A549 (cell line): ENCODE measurements at regions not wholly inside any gene's neighbourhood (a gene's known extent, or its start where the extent isn't known, plus 50 kb on each side); places are given as distances from the start of the nearest gene placed in this dataset.

ENCODE experiments used
- BHLHE40 ChIP-seq: IDR thresholded peaks from 2 replicates; pipeline ENCODE4 v1.6.1; 2012; ENCODE audit warnings: low read depth, low read length, inconsistent platforms
- EP300 ChIP-seq, 2 experiments: fragments of >200 bp; sonication (Bioruptor Twin); formaldehyde crosslinking; IDR thresholded peaks; 2 replicates in 1 of 2; 3 replicates in 1 of 2; pipeline ENCODE4 v1.6.1; 2016 to 2017
- FOSL2 ChIP-seq, 2 experiments: fragments of 450-650 bp in 1 of 2; fragments of >200 bp in 1 of 2; sonication (Bioruptor Twin) in 1 of 2; formaldehyde crosslinking; IDR thresholded peaks; 2 replicates each; pipeline versions ENCODE4 v1.5.0 to v1.6.1; 2016 to 2020; ENCODE audit warnings: mild to moderate bottlenecking in 1 of 2, moderate library complexity in 1 of 2
- HEYL ChIP-seq: fragments of 250-450 bp; sonication (Bioruptor Pico); IDR thresholded peaks from 2 replicates; pipeline ENCODE4 v1.8.0; 2021; ENCODE audit warnings: mild to moderate bottlenecking, moderate library complexity
- MYC ChIP-seq: IDR thresholded peaks from 2 replicates; pipeline ENCODE4 v1.6.1; 2012; ENCODE audit warnings: mild to moderate bottlenecking, inconsistent platforms, low read length, improper control_type of control experiment, borderline replicate concordance
- NFE2L2 ChIP-seq: fragments of 150-350 bp; conservative IDR thresholded peaks from 2 replicates; pipeline ENCODE4 v1.6.1; 2014; ENCODE audit warnings: low read length
- POLR2A ChIP-seq: IDR thresholded peaks from 2 replicates; pipeline ENCODE4 v1.6.1; 2012; ENCODE audit warnings: mild to moderate bottlenecking, low read length
- POLR2AphosphoS2 ChIP-seq: conservative IDR thresholded peaks from 2 replicates; pipeline ENCODE4 v1.6.1; 2012; ENCODE audit warnings: low read length, improper control_type of control experiment, inconsistent platforms
- RFX5 ChIP-seq: fragments of 450-650 bp; IDR thresholded peaks from 2 replicates; pipeline ENCODE4 v1.7.1; 2014; ENCODE audit warnings: antibody characterized with exemption, mild to moderate bottlenecking, moderate library complexity
- TF ChIP-seq, protein P1 (sequence below): IDR thresholded peaks from 2 replicates; pipeline ENCODE4 v1.6.1; 2012
- TF ChIP-seq, protein P2 (sequence below): fragments of >200 bp; sonication (Bioruptor Twin); formaldehyde crosslinking; IDR thresholded peaks from 3 replicates; pipeline ENCODE4 v1.5.1; 2016
- TF ChIP-seq, protein P3 (sequence below): IDR thresholded peaks from 2 replicates; pipeline ENCODE4 v1.6.1; 2012; ENCODE audit warnings: low read depth, borderline replicate concordance
- TF ChIP-seq, protein P4 (sequence below): fragments of 150-350 bp; IDR thresholded peaks from 2 replicates; pipeline ENCODE4 v1.6.1; 2014; ENCODE audit warnings: low read depth, mild to moderate bottlenecking, low read length
- TF ChIP-seq, protein P5 (sequence below): fragments of 450-650 bp; IDR thresholded peaks from 2 replicates; pipeline ENCODE4 v1.6.1; 2014; ENCODE audit warnings: antibody characterized with exemption

DNA sequence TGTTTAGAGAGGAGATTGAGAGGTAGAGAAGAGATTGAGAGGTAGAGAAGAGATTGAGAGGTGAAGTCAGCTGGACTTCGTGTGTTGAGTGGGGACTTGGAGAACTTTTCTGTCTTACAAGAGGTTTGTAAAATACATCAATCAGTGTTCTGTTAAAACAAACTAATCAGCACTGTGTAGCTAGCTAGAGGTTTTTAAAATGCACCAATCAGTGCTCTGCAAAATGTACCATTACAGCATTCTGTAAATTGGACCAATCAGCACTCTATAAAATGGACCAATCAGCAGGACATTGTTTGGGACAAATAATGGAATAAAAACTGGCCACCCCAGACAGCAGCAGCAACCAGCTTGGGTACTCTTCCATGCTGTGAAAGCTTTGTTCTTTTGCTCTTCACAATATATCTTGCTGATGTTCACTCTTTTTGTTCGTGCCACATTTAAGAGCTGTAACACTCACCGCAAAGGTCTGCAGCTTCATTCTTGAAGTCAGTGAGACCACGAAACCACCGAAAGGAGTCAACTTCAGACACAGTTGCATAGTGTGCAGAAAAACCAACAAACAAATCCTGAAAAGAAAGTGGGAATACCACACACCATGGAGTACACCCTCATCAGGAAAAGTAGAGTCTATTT is 366.9 kb upstream of the HSFY2 start:
- no peak for TF ChIP-seq HEYL (CRISPR knock-in tag)
- TF ChIP-seq POLR2AphosphoS2 = no peak
- TF ChIP-seq FOSL2 (IDR thresholded peaks at IDR 0.05) = no peak
- no peak for TF ChIP-seq FOSL2 (CRISPR knock-in tag; IDR thresholded peaks at IDR 0.05)
- TF ChIP-seq, protein P1, sequence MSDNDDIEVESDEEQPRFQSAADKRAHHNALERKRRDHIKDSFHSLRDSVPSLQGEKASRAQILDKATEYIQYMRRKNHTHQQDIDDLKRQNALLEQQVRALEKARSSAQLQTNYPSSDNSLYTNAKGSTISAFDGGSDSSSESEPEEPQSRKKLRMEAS = no peak
- TF ChIP-seq EP300 (IDR thresholded peaks at IDR 0.05) = no peak
- TF ChIP-seq POLR2A = no peak
- no peak for TF ChIP-seq BHLHE40
- TF ChIP-seq, protein P2, sequence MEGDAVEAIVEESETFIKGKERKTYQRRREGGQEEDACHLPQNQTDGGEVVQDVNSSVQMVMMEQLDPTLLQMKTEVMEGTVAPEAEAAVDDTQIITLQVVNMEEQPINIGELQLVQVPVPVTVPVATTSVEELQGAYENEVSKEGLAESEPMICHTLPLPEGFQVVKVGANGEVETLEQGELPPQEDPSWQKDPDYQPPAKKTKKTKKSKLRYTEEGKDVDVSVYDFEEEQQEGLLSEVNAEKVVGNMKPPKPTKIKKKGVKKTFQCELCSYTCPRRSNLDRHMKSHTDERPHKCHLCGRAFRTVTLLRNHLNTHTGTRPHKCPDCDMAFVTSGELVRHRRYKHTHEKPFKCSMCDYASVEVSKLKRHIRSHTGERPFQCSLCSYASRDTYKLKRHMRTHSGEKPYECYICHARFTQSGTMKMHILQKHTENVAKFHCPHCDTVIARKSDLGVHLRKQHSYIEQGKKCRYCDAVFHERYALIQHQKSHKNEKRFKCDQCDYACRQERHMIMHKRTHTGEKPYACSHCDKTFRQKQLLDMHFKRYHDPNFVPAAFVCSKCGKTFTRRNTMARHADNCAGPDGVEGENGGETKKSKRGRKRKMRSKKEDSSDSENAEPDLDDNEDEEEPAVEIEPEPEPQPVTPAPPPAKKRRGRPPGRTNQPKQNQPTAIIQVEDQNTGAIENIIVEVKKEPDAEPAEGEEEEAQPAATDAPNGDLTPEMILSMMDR = no peak
- TF ChIP-seq NFE2L2 = no peak
- TF ChIP-seq, protein P3, sequence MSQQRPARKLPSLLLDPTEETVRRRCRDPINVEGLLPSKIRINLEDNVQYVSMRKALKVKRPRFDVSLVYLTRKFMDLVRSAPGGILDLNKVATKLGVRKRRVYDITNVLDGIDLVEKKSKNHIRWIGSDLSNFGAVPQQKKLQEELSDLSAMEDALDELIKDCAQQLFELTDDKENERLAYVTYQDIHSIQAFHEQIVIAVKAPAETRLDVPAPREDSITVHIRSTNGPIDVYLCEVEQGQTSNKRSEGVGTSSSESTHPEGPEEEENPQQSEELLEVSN = no peak
- TF ChIP-seq, protein P4, sequence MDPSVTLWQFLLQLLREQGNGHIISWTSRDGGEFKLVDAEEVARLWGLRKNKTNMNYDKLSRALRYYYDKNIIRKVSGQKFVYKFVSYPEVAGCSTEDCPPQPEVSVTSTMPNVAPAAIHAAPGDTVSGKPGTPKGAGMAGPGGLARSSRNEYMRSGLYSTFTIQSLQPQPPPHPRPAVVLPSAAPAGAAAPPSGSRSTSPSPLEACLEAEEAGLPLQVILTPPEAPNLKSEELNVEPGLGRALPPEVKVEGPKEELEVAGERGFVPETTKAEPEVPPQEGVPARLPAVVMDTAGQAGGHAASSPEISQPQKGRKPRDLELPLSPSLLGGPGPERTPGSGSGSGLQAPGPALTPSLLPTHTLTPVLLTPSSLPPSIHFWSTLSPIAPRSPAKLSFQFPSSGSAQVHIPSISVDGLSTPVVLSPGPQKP = no peak
- TF ChIP-seq MYC = no peak
- TF ChIP-seq, protein P5, sequence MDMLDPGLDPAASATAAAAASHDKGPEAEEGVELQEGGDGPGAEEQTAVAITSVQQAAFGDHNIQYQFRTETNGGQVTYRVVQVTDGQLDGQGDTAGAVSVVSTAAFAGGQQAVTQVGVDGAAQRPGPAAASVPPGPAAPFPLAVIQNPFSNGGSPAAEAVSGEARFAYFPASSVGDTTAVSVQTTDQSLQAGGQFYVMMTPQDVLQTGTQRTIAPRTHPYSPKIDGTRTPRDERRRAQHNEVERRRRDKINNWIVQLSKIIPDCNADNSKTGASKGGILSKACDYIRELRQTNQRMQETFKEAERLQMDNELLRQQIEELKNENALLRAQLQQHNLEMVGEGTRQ = no peak
- TF ChIP-seq RFX5 = no peak
